NCI-H345 (cell line): ENCODE measurements at regions not wholly inside any gene's neighbourhood (a gene's known extent, or its start where the extent isn't known, plus 50 kb on each side); places are given as distances from the start of the nearest gene placed in this dataset.
A peak's percentile ranks its signal among the peaks of the same experiment; 100 is the strongest.

ENCODE experiments used
- DNase-seq: peaks from one replicate; lab custom pipeline; 2025; lab: John Stamatoyannopoulos, UW

- no peak for DNase-seq
These were observed 78.0 kb downstream of the RGS13 start for GRCh38 chr1:192713921-192714320.

- DNase-seq, result no peak
These were observed 84.2 kb upstream of the RGS2 start for GRCh38 chr1:192724670-192725069.

- DNase-seq, result no peak
These were observed 81.9 kb upstream of the RGS2 start for GRCh38 chr1:192726820-192727504.

- peak; percentile 21 for DNase-seq
These were observed 79.3 kb upstream of the RGS2 start for GRCh38 chr1:192729500-192729899.

- DNase-seq, result no peak
These were observed 78.6 kb upstream of the RGS2 start for GRCh38 chr1:192730198-192730597.

GRCh38 chr1:192732787-192733186, 76.1 kb upstream of the RGS2 start:
- peak; percentile 4 for DNase-seq

GRCh38 chr1:192735298-192735915, 73.4 kb upstream of the RGS2 start:
- no peak for DNase-seq

- no peak for DNase-seq
These were observed 71.5 kb upstream of the RGS2 start for GRCh38 chr1:192737306-192737705.

- DNase-seq, result no peak
These were observed 69.2 kb upstream of the RGS2 start for GRCh38 chr1:192739476-192740184.

GRCh38 chr1:192740214-192740613, 68.6 kb upstream of the RGS2 start:
- DNase-seq, result no peak

- DNase-seq, result no peak
These were observed 67.7 kb upstream of the RGS2 start for GRCh38 chr1:192741095-192741494.

- no peak for DNase-seq
These were observed 61.5 kb upstream of the RGS2 start for GRCh38 chr1:192747301-192747700.

GRCh38 chr1:192747943-192748342, 60.9 kb upstream of the RGS2 start:
- DNase-seq, result no peak

GRCh38 chr1:192749349-192749748, 59.5 kb upstream of the RGS2 start:
- peak; percentile 66 for DNase-seq

GRCh38 chr1:192751260-192751659, 57.6 kb upstream of the RGS2 start:
- DNase-seq, result no peak

- DNase-seq, result no peak
These were observed 52.5 kb upstream of the RGS2 start for GRCh38 chr1:192756314-192756713.

GRCh38 chr1:192756847-192757246, 52.0 kb upstream of the RGS2 start:
- no peak for DNase-seq

- no peak for DNase-seq
These were observed 50.3 kb upstream of the RGS2 start for GRCh38 chr1:192758492-192758891.
